ENCODE measurements at regions not wholly inside any gene's neighbourhood (a gene's known extent, or its start where the extent isn't known, plus 50 kb on each side); places are given as distances from the start of the nearest gene placed in this dataset.
A peak's percentile ranks its signal among the peaks of the same experiment; 100 is the strongest.

GRCh38 chr2:212777020-212777491 lies 238.5 kb upstream of the ERBB4 start:
- no peak for TF ChIP-seq JUND (IDR thresholded peaks at IDR 0.05; ENCODE audit: low read depth)
- DNase-seq (ENCODE audit: low read depth in 1 of 2, low spot score in 1 of 2) = peak in 1 of 2 experiments; percentile 43
- in situ Hi-C loops (cut with HindIII; ENCODE audit: low pct_unique_long_range_greater_than_20kb, low sequenced_read_pairs) = no loop called here

- TF ChIP-seq JUND (IDR thresholded peaks at IDR 0.05; ENCODE audit: low read depth) = no peak
- no peak for DNase-seq (ENCODE audit: low read depth in 1 of 2, low spot score in 1 of 2)
- in situ Hi-C loops (cut with HindIII; ENCODE audit: low pct_unique_long_range_greater_than_20kb, low sequenced_read_pairs) = no loop called here
Measured at GRCh38 chr2:212773808-212774339, 235.3 kb upstream of the ERBB4 start.

GRCh38 chr2:212770240-212770639 lies 231.6 kb upstream of the ERBB4 start:
- no peak for DNase-seq (ENCODE audit: low read depth in 1 of 2, low spot score in 1 of 2)
- no peak for TF ChIP-seq JUND (IDR thresholded peaks at IDR 0.05; ENCODE audit: low read depth)
- in situ Hi-C loops (cut with HindIII; ENCODE audit: low pct_unique_long_range_greater_than_20kb, low sequenced_read_pairs) = no loop called here

GRCh38 chr2:212766921-212767320 lies 228.3 kb upstream of the ERBB4 start:
- peak in 1 of 2 experiments; percentile 48 for DNase-seq (ENCODE audit: low read depth in 1 of 2, low spot score in 1 of 2)
- TF ChIP-seq JUND (IDR thresholded peaks at IDR 0.05; ENCODE audit: low read depth) = peak; percentile 22; the same call in 1 of the 2 replicates
- in situ Hi-C loops (cut with HindIII; ENCODE audit: low pct_unique_long_range_greater_than_20kb, low sequenced_read_pairs) = no loop called here

- TF ChIP-seq JUND (IDR thresholded peaks at IDR 0.05; ENCODE audit: low read depth) = no peak
- DNase-seq (ENCODE audit: low read depth in 1 of 2, low spot score in 1 of 2) = no peak
- in situ Hi-C loops (cut with HindIII; ENCODE audit: low pct_unique_long_range_greater_than_20kb, low sequenced_read_pairs) = no loop called here
Measured at GRCh38 chr2:212752730-212753351, 214.2 kb upstream of the ERBB4 start.

GRCh38 chr2:212745359-212745758 lies 206.8 kb upstream of the ERBB4 start:
- DNase-seq (ENCODE audit: low read depth in 1 of 2, low spot score in 1 of 2) = no peak
- in situ Hi-C loops (cut with HindIII; ENCODE audit: low pct_unique_long_range_greater_than_20kb, low sequenced_read_pairs) = no loop called here
- no peak for TF ChIP-seq JUND (IDR thresholded peaks at IDR 0.05; ENCODE audit: low read depth)

- no peak for TF ChIP-seq JUND (IDR thresholded peaks at IDR 0.05; ENCODE audit: low read depth)
- in situ Hi-C loops (cut with HindIII; ENCODE audit: low pct_unique_long_range_greater_than_20kb, low sequenced_read_pairs) = no loop called here
- peak in 1 of 2 experiments; percentile 0 for DNase-seq (ENCODE audit: low read depth in 1 of 2, low spot score in 1 of 2)
Measured at GRCh38 chr2:212737392-212738172, 199.0 kb upstream of the ERBB4 start.

GRCh38 chr2:212736385-212736726 lies 197.8 kb upstream of the ERBB4 start:
- DNase-seq (ENCODE audit: low read depth in 1 of 2, low spot score in 1 of 2) = no peak
- no peak for TF ChIP-seq JUND (IDR thresholded peaks at IDR 0.05; ENCODE audit: low read depth)
- in situ Hi-C loops (cut with HindIII; ENCODE audit: low pct_unique_long_range_greater_than_20kb, low sequenced_read_pairs) = no loop called here

- no peak for DNase-seq (ENCODE audit: low read depth in 1 of 2, low spot score in 1 of 2)
- in situ Hi-C loops (cut with HindIII; ENCODE audit: low pct_unique_long_range_greater_than_20kb, low sequenced_read_pairs) = no loop called here
- no peak for TF ChIP-seq JUND (IDR thresholded peaks at IDR 0.05; ENCODE audit: low read depth)
Measured at GRCh38 chr2:212733273-212733672, 194.7 kb upstream of the ERBB4 start.

- no peak for TF ChIP-seq JUND (IDR thresholded peaks at IDR 0.05; ENCODE audit: low read depth)
- in situ Hi-C loops (cut with HindIII; ENCODE audit: low pct_unique_long_range_greater_than_20kb, low sequenced_read_pairs) = no loop called here
- no peak for DNase-seq (ENCODE audit: low read depth in 1 of 2, low spot score in 1 of 2)
Measured at GRCh38 chr2:212732860-212733259, 194.3 kb upstream of the ERBB4 start.

GRCh38 chr2:212730994-212731393 lies 192.4 kb upstream of the ERBB4 start:
- in situ Hi-C loops (cut with HindIII; ENCODE audit: low pct_unique_long_range_greater_than_20kb, low sequenced_read_pairs) = no loop called here
- no peak for DNase-seq (ENCODE audit: low read depth in 1 of 2, low spot score in 1 of 2)
- TF ChIP-seq JUND (IDR thresholded peaks at IDR 0.05; ENCODE audit: low read depth) = no peak

- no peak for TF ChIP-seq JUND (IDR thresholded peaks at IDR 0.05; ENCODE audit: low read depth)
- in situ Hi-C loops (cut with HindIII; ENCODE audit: low pct_unique_long_range_greater_than_20kb, low sequenced_read_pairs) = no loop called here
Measured at GRCh38 chr2:212728717-212729116, 190.1 kb upstream of the ERBB4 start.

GRCh38 chr2:212727751-212728150 lies 189.1 kb upstream of the ERBB4 start:
- TF ChIP-seq JUND (IDR thresholded peaks at IDR 0.05; ENCODE audit: low read depth) = no peak
- DNase-seq (ENCODE audit: low read depth in 1 of 2, low spot score in 1 of 2) = no peak
- in situ Hi-C loops (cut with HindIII; ENCODE audit: low pct_unique_long_range_greater_than_20kb, low sequenced_read_pairs) = no loop called here

More at GRCh38 chr2:212728717-212729116, 190.1 kb upstream of the ERBB4 start:
- no peak for DNase-seq (ENCODE audit: low read depth in 1 of 2, low spot score in 1 of 2)

All from T47D (cell line).